ENCODE measurements at regions not wholly inside any gene's neighbourhood (a gene's known extent, or its start where the extent isn't known, plus 50 kb on each side); places are given as distances from the start of the nearest gene placed in this dataset.

DNA sequence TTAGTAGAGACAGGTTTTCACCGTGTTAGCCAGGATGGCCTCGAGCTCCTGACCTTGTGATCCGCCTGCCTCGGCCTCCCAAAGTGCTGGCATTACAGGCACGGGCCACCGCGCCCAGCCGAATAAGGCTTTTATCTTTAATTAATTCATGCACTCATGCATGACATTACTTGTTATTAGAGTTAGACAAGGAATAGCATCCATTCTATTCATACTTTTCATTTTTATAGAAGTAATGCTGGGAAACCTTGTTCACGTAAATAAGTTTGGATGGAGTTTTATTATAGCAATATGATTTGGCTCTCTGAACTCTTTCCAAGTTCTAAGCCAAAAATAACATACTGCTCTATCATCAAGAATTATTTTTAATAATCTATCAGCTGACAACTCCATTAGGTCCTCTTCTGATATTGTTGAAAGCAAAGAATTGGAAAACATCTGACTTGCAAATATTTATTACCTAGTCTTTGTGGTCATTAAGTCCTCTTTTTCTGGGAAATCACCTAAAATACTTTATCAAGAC is 168.8 kb upstream of the CCND2 start:
- Histone ChIP-seq H3K4me2 (ENCODE audit: low read length) (no peak overlapping the region), H3K4me3 (replicated peaks in 1 of 2; ENCODE audit: low read depth in 1 of 2, low read length in 2 of 2) (no peak overlapping the region), H3K27ac (ENCODE audit: low read depth, low read length) (no peak overlapping the region), H3K27me3 (ENCODE audit: insufficient read depth, low read length) (peaks cover 19% of the 10 kb centered on the region), H3K9ac (ENCODE audit: low read length) (no peak overlapping the region), H2AFZ (ENCODE audit: low read depth, low read length, poor library complexity, severe bottlenecking) (no peak overlapping the region), H3K36me3 (ENCODE audit: control insufficient read depth in 1 of 2, insufficient read depth in 2 of 2, low read length in 2 of 2) (no peaks in the 10 kb centered on the region), H3K79me2 (ENCODE audit: insufficient read depth, low read length) (no peaks in the 10 kb centered on the region), H4K20me1 (ENCODE audit: insufficient read depth) (no peaks in the 10 kb centered on the region), H3K9me2 (ENCODE audit: insufficient read depth) (no peaks in the 10 kb centered on the region), H3K4me1 (ENCODE audit: control insufficient read depth in 1 of 2, insufficient read depth in 2 of 2, low read length in 2 of 2) (no peaks in the 10 kb centered on the region), H3K9me3 (ENCODE audit: control insufficient read depth in 1 of 2, insufficient read depth in 1 of 2, low read depth in 1 of 2, low read length in 2 of 2) (no peaks in the 10 kb centered on the region)
- ATAC-seq (no peak), DNase-seq (ENCODE audit: low read depth, low spot score) (no peak)
- POLR2A ChIA-PET: interaction anchor here (0.5 kb wide), 1 partner anchor 18 kb away, joined by 3 read pairs; no protein-coding TSS in a partner anchor
- BruUV-seq (replicated peaks): no TSS peak
- RAD21 ChIA-PET (ENCODE audit: low non-redundant PET in 1 of 2, low total read pairs in 2 of 2, uncharacterized antibody in 2 of 2, unreplicated experiment in 2 of 2): no interaction called here
- CTCF ChIA-PET: no interaction called here
- intact Hi-C loops (cut with micrococcal nuclease): no loop called here
- no peak for TF ChIP-seq ZBTB33 (IDR thresholded peaks at IDR 0.05; ENCODE audit: extremely low read depth, insufficient replicate concordance, low read length)
- TF ChIP-seq SIN3A (IDR thresholded peaks at IDR 0.05; ENCODE audit: low read depth): no peak
- TF ChIP-seq SP1 (IDR thresholded peaks at IDR 0.05; ENCODE audit: low read depth): no peak
- no peak for TF ChIP-seq EZH2phosphoT487 (IDR thresholded peaks at IDR 0.05; ENCODE audit: borderline replicate concordance)
- no peak for TF ChIP-seq SRF (IDR thresholded peaks at IDR 0.05; ENCODE audit: low read depth)
- no peak for TF ChIP-seq YY1 (IDR thresholded peaks at IDR 0.05; ENCODE audit: extremely low read depth, insufficient replicate concordance, low read depth, low read length)
- TF ChIP-seq POLR2AphosphoS5 (IDR thresholded peaks at IDR 0.05; ENCODE audit: low read depth, low read length): no peak
- TF ChIP-seq EGR1 (IDR thresholded peaks at IDR 0.05; ENCODE audit: low read depth): no peak
- TF ChIP-seq, protein P1, sequence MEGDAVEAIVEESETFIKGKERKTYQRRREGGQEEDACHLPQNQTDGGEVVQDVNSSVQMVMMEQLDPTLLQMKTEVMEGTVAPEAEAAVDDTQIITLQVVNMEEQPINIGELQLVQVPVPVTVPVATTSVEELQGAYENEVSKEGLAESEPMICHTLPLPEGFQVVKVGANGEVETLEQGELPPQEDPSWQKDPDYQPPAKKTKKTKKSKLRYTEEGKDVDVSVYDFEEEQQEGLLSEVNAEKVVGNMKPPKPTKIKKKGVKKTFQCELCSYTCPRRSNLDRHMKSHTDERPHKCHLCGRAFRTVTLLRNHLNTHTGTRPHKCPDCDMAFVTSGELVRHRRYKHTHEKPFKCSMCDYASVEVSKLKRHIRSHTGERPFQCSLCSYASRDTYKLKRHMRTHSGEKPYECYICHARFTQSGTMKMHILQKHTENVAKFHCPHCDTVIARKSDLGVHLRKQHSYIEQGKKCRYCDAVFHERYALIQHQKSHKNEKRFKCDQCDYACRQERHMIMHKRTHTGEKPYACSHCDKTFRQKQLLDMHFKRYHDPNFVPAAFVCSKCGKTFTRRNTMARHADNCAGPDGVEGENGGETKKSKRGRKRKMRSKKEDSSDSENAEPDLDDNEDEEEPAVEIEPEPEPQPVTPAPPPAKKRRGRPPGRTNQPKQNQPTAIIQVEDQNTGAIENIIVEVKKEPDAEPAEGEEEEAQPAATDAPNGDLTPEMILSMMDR (IDR thresholded peaks at IDR 0.05 in 2 of 3, conservative IDR thresholded peaks at IDR 0.05 in 1 of 3; ENCODE audit: borderline replicate concordance in 1 of 3, insufficient read depth in 1 of 3, low read depth in 2 of 3, low read length in 2 of 3): no peak
- no peak for TF ChIP-seq CBX3 (IDR thresholded peaks at IDR 0.05; ENCODE audit: low read depth)
- no peak for TF ChIP-seq TCF7L2 (IDR thresholded peaks at IDR 0.05; ENCODE audit: borderline replicate concordance, extremely low read depth, insufficient read depth, insufficient read length)
- no peak for TF ChIP-seq ATF3 (IDR thresholded peaks at IDR 0.05)
- no peak for TF ChIP-seq CEBPB (IDR thresholded peaks at IDR 0.05; ENCODE audit: low read depth)

Data from HCT116 (cell line).